ENCODE measurements at regions not wholly inside any gene's neighbourhood (a gene's known extent, or its start where the extent isn't known, plus 50 kb on each side); places are given as distances from the start of the nearest gene placed in this dataset.

DNA sequence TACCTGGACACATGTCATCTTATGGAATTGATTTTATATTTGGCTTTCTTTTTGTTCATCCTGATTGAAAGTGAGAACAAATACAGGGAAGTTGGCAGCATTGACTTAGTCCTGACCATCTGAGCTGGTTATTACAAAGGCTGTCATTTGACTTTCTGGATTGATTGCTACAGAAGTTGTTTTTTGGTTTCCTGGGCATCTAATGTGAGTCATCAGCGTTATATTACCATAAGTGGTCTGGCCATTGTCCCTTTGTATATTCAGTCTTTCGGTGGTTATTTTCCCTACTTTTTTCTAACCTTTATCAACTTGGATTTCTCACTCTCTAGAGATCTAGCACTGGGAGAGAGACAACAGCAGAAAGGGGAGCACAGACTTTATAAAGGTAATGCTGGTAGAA lies 1646.5 kb downstream of the MRPL39 start:
- no peak for DNase-seq
- no peaks in the 10 kb centered on the region for H3F3A ChIP-seq (ENCODE audit: insufficient read depth, low read length)
- no peaks in the 10 kb centered on the region for H3K9me3 ChIP-seq (replicated peaks; ENCODE audit: insufficient read depth, low read length)
- no peaks in the 10 kb centered on the region for H3K27me3 ChIP-seq (replicated peaks; ENCODE audit: insufficient read depth, low read length)
- no peak overlapping the region for H2AFZ ChIP-seq (ENCODE audit: low read length)
- no peaks in the 10 kb centered on the region for H3K9me2 ChIP-seq (replicated peaks; ENCODE audit: insufficient read depth, low read length)
- H4K20me1 ChIP-seq (ENCODE audit: insufficient read depth, low read length) = no peaks in the 10 kb centered on the region
- peaks cover 2% of the 10 kb centered on the region for H3K4me1 ChIP-seq (ENCODE audit: low read length)
- no peak overlapping the region for H3K9ac ChIP-seq (ENCODE audit: low read length)
- H3K27ac ChIP-seq (ENCODE audit: low read length) = no peak overlapping the region
- no peak overlapping the region for H3K4me2 ChIP-seq (ENCODE audit: low read depth, low read length)
- no peak overlapping the region for H3K4me3 ChIP-seq (ENCODE audit: low read length)
- no peaks in the 10 kb centered on the region for H3K36me3 ChIP-seq (replicated peaks; ENCODE audit: insufficient read depth, low read length)
- TF ChIP-seq EZH2phosphoT487 (IDR thresholded peaks at IDR 0.05; ENCODE audit: low read length) (no peak), EZH2 (optimal IDR thresholded peaks at IDR 0.05; ENCODE audit: low read depth, low read length) (no peak)
- TF ChIP-seq, protein P1, sequence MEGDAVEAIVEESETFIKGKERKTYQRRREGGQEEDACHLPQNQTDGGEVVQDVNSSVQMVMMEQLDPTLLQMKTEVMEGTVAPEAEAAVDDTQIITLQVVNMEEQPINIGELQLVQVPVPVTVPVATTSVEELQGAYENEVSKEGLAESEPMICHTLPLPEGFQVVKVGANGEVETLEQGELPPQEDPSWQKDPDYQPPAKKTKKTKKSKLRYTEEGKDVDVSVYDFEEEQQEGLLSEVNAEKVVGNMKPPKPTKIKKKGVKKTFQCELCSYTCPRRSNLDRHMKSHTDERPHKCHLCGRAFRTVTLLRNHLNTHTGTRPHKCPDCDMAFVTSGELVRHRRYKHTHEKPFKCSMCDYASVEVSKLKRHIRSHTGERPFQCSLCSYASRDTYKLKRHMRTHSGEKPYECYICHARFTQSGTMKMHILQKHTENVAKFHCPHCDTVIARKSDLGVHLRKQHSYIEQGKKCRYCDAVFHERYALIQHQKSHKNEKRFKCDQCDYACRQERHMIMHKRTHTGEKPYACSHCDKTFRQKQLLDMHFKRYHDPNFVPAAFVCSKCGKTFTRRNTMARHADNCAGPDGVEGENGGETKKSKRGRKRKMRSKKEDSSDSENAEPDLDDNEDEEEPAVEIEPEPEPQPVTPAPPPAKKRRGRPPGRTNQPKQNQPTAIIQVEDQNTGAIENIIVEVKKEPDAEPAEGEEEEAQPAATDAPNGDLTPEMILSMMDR (IDR thresholded peaks at IDR 0.05; ENCODE audit: low read length) = no peak
- no peaks in the 10 kb centered on the region for H3K79me2 ChIP-seq (ENCODE audit: low read length)

DNA sequence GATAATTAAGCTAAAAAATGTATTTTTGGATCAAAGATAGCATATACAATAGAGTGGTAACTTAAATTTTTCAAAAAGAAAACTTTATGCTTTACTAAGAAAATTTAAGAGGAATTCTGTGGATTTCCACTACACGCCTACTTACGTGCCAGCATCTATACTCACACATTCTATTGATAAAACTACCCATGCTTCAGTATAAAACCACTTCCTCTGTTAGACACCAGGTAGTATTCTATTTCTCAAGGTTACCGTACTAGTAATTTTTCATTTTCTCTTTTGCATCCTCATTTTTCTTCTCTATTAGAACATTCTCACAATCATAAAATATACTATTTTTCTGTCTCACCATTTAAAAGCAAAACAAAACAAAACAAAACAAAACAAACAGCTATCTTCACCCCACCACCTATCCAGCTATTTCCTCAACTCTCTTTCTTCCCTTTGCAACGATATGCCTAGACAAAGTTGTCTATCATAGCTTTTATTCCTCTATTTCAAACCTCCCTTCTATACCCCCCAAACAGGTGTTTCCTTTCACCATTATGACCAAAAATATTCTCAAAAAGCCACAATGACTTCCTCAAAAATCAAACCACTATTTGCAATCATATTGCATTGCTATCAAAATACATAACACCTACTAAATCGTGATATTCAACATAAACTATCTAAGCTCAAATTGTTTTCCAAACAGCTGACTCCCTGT lies 1652.0 kb downstream of the MRPL39 start:
- no peaks in the 10 kb centered on the region for H3K36me3 ChIP-seq (replicated peaks; ENCODE audit: insufficient read depth, low read length)
- H3F3A ChIP-seq (ENCODE audit: insufficient read depth, low read length) = no peaks in the 10 kb centered on the region
- peak overlapping the region; percentile 23; the same call in 1 of the 2 replicates for H3K4me2 ChIP-seq (ENCODE audit: low read depth, low read length)
- peak overlapping the region; percentile 3; the same call in 1 of the 2 replicates for H3K4me3 ChIP-seq (ENCODE audit: low read length)
- H3K9me2 ChIP-seq (replicated peaks; ENCODE audit: insufficient read depth, low read length) = no peaks in the 10 kb centered on the region
- no peaks in the 10 kb centered on the region for H4K20me1 ChIP-seq (ENCODE audit: insufficient read depth, low read length)
- H3K4me1 ChIP-seq (ENCODE audit: low read length) = peaks cover 15% of the 10 kb centered on the region
- H3K9ac ChIP-seq (ENCODE audit: low read length) = no peak overlapping the region
- TF ChIP-seq, protein P1 (IDR thresholded peaks at IDR 0.05; ENCODE audit: low read length) = no peak
- TF ChIP-seq EZH2phosphoT487 (IDR thresholded peaks at IDR 0.05; ENCODE audit: low read length) (no peak), EZH2 (optimal IDR thresholded peaks at IDR 0.05; ENCODE audit: low read depth, low read length) (no peak)
- DNase-seq = peak; percentile 36
- no peak overlapping the region for H2AFZ ChIP-seq (ENCODE audit: low read length)
- H3K9me3 ChIP-seq (replicated peaks; ENCODE audit: insufficient read depth, low read length) = no peaks in the 10 kb centered on the region
- H3K79me2 ChIP-seq (ENCODE audit: low read length) = no peaks in the 10 kb centered on the region
- H3K27ac ChIP-seq (ENCODE audit: low read length) = peak overlapping the region; percentile 9; the same call in 1 of the 2 replicates
- no peaks in the 10 kb centered on the region for H3K27me3 ChIP-seq (replicated peaks; ENCODE audit: insufficient read depth, low read length)

DNA sequence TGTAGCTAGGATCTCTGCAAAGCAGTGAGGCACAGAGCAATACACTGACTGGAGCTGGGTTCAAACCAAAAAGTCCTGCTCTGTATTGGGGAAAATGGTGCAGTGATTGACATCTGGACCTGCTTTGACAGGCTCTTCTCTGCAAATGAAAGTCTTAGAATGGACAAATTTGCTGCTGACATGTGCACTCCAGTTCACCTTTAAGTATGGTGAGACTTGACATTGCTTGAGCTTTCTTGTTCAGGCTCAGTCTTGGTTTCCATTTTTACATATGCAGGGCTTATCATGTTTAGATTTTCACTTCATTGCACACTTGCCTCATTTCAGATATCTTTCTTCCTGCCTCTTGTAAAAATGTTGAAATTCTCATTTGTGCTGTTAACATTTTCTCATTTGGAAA lies 1655.0 kb downstream of the MRPL39 start:
- no peaks in the 10 kb centered on the region for H3F3A ChIP-seq (ENCODE audit: insufficient read depth, low read length)
- H3K36me3 ChIP-seq (replicated peaks; ENCODE audit: insufficient read depth, low read length) = no peaks in the 10 kb centered on the region
- H3K4me3 ChIP-seq (ENCODE audit: low read length) = no peak overlapping the region
- H3K9ac ChIP-seq (ENCODE audit: low read length) = no peak overlapping the region
- peaks cover 15% of the 10 kb centered on the region for H3K4me1 ChIP-seq (ENCODE audit: low read length)
- peak overlapping the region; percentile 24; the same call in 1 of the 2 replicates for H3K4me2 ChIP-seq (ENCODE audit: low read depth, low read length)
- no peaks in the 10 kb centered on the region for H3K79me2 ChIP-seq (ENCODE audit: low read length)
- H2AFZ ChIP-seq (ENCODE audit: low read length) = peak overlapping the region; percentile 33; the same call in 1 of the 2 replicates
- H4K20me1 ChIP-seq (ENCODE audit: insufficient read depth, low read length) = no peaks in the 10 kb centered on the region
- H3K27ac ChIP-seq (ENCODE audit: low read length) = no peak overlapping the region; the same call in 1 of the 2 replicates
- TF ChIP-seq EZH2phosphoT487 (IDR thresholded peaks at IDR 0.05; ENCODE audit: low read length) = no peak
- TF ChIP-seq, protein P1 (IDR thresholded peaks at IDR 0.05; ENCODE audit: low read length) = no peak
- TF ChIP-seq EZH2 (optimal IDR thresholded peaks at IDR 0.05; ENCODE audit: low read depth, low read length) = no peak
- H3K27me3 ChIP-seq (replicated peaks; ENCODE audit: insufficient read depth, low read length) = no peaks in the 10 kb centered on the region
- H3K9me2 ChIP-seq (replicated peaks; ENCODE audit: insufficient read depth, low read length) = no peaks in the 10 kb centered on the region
- no peaks in the 10 kb centered on the region for H3K9me3 ChIP-seq (replicated peaks; ENCODE audit: insufficient read depth, low read length)
- DNase-seq = peak; percentile 56
